Naive thymus-derived CD4-positive, alpha-beta T cell (primary cell): ENCODE measurements at regions not wholly inside any gene's neighbourhood (a gene's known extent, or its start where the extent isn't known, plus 50 kb on each side); places are given as distances from the start of the nearest gene placed in this dataset.

ENCODE experiments used
- ATAC-seq: fragments of 150-1000 bp; cut with Tn5 transposase; 2 replicates; pipeline ENCODE4 v1.10.0; 2021; ENCODE audit warnings: mild to moderate bottlenecking, moderate library complexity
- CTCF ChIA-PET: fragments of 350-600 bp; sonication (Branson Sonifier 250); formaldehyde crosslinking; loops from one replicate; lab custom pipeline; 2021; ENCODE audit warnings: antibody characterized with exemption; lab: Charles Lee
- POLR2A ChIA-PET: fragments of 350-600 bp; sonication (Branson Sonifier 250); formaldehyde crosslinking; loops from one replicate; lab custom pipeline; 2021; ENCODE audit warnings: antibody characterized with exemption, inconsistent platforms; lab: Charles Lee
- DNase-seq, 9 donors: peaks; one replicate each; pipeline versions ENCODE4 v3.0.0 to v3.0.0-alpha.2; 2020 to 2022; ENCODE audit warnings: mixed read lengths in 1 of 9
- H3K27ac ChIP-seq: one replicate; pipeline ENCODE4 v1.7.0; 2013; ENCODE audit warnings: mild to moderate bottlenecking, low read depth, low read length, moderate library complexity
- H3K27me3 ChIP-seq, 2 donors: one replicate each; pipeline ENCODE4 v1.7.0; 2013; ENCODE audit warnings: low read length in 2 of 2, mild to moderate bottlenecking in 2 of 2, moderate library complexity in 2 of 2; ENCODE audit not compliant: control insufficient read depth in 2 of 2, insufficient read depth in 2 of 2
- H3K36me3 ChIP-seq, 3 experiments: 1 replicate in 2 of 3; 2 replicates in 1 of 3; pipeline ENCODE4 v1.7.0; 2013; ENCODE audit warnings: low read length in 3 of 3, mild to moderate bottlenecking in 3 of 3, moderate library complexity in 1 of 3; ENCODE audit not compliant: insufficient read depth in 3 of 3, control insufficient read depth in 2 of 3
- H3K4me1 ChIP-seq, 2 donors: one replicate each; pipeline ENCODE4 v1.7.0; 2013; ENCODE audit warnings: low read length in 2 of 2, mild to moderate bottlenecking in 2 of 2, moderate library complexity in 1 of 2; ENCODE audit not compliant: control insufficient read depth in 2 of 2, insufficient read depth in 2 of 2
- H3K4me3 ChIP-seq: 2 replicates; pipeline ENCODE4 v1.7.0; 2013; ENCODE audit warnings: mild to moderate bottlenecking, low read length
- H3K9me3 ChIP-seq, 3 experiments: 1 replicate in 2 of 3; 2 replicates in 1 of 3; pipeline ENCODE4 v1.7.0; 2013; ENCODE audit warnings: low read length in 3 of 3; ENCODE audit not compliant: control insufficient read depth in 2 of 3
- H3K27ac Mint-ChIP-seq, 9 donors: one replicate each; pipeline ENCODE4 v1.8.0; 2020 to 2022; ENCODE audit warnings: mixed read lengths in 9 of 9, mild to moderate bottlenecking in 8 of 9, moderate library complexity in 5 of 9, inconsistent platforms in 2 of 9
- H3K27me3 Mint-ChIP-seq, 5 donors: one replicate each; pipeline ENCODE4 v1.8.0; 2021 to 2022; ENCODE audit warnings: mixed read lengths in 5 of 5, mild to moderate bottlenecking in 1 of 5
- H3K36me3 Mint-ChIP-seq, 5 donors: one replicate each; pipeline ENCODE4 v1.8.0; 2020 to 2022; ENCODE audit warnings: mixed read lengths in 5 of 5, mild to moderate bottlenecking in 3 of 5, inconsistent platforms in 1 of 5
- H3K4me1 Mint-ChIP-seq, 7 donors: one replicate each; pipeline ENCODE4 v1.8.0; 2020 to 2022; ENCODE audit warnings: mixed read lengths in 7 of 7, mild to moderate bottlenecking in 3 of 7, inconsistent platforms in 1 of 7
- H3K4me3 Mint-ChIP-seq, 10 donors: one replicate each; pipeline ENCODE4 v1.8.0; 2020 to 2022; ENCODE audit warnings: mild to moderate bottlenecking in 10 of 10, mixed read lengths in 10 of 10, moderate library complexity in 6 of 10, inconsistent platforms in 2 of 10
- H3K9me3 Mint-ChIP-seq, 11 donors: one replicate each; pipeline ENCODE4 v1.8.0; 2020 to 2022; ENCODE audit warnings: mixed read lengths in 11 of 11, mild to moderate bottlenecking in 4 of 11, inconsistent platforms in 1 of 11, moderate library complexity in 1 of 11
- intact Hi-C, 2 donors: fragments of 100-400 bp; cut with micrococcal nuclease; formaldehyde crosslinking; loops; one replicate each; pipeline ENCODE4 v1.15.1; 2023

- Histone ChIP-seq H3K27ac (no peak overlapping the region), H3K36me3 (no peaks in the 10 kb centered on the region), H3K4me1 (no peaks in the 10 kb centered on the region), H3K4me3 (no peak overlapping the region), H3K27me3 (no peaks in the 10 kb centered on the region), H3K9me3 (no peaks in the 10 kb centered on the region)
- no peak for DNase-seq
- Mint-ChIP-seq H3K27me3 (peaks cover 0 to 20% (median 8%) of the 10 kb centered on the region in 5 donors), H3K9me3 (no peaks in the 10 kb centered on the region), H3K4me1 (no peaks in the 10 kb centered on the region), H3K36me3 (no peaks in the 10 kb centered on the region), H3K27ac (no peak overlapping the region), H3K4me3 (no peak overlapping the region)
- ChIA-PET POLR2A (no interaction called here), CTCF (interaction anchor here (1.3 kb wide), 1 partner anchor 1047 kb away, joined by 3 read pairs; no protein-coding TSS in a partner anchor)
- intact Hi-C loops = loop anchor here in 1 of 2 donors (5.0 kb wide), 1 partner anchor 1377 kb away; no protein-coding TSS in a partner anchor
- no peak for ATAC-seq
Observed at GRCh38 chr16:73879621-73880020, 417.0 kb upstream of the PSMD7 start.

- intact Hi-C loops = loop anchor here in 1 of 2 donors (5.0 kb wide), 1 partner anchor 1376 kb away; no protein-coding TSS in a partner anchor
- H3K36me3 ChIP-seq = no peaks in the 10 kb centered on the region
- no peak overlapping the region for H3K27ac ChIP-seq
- no peak overlapping the region for H3K4me3 Mint-ChIP-seq
- H3K4me1 Mint-ChIP-seq = no peaks in the 10 kb centered on the region
- no peak overlapping the region for H3K27ac Mint-ChIP-seq
- H3K36me3 Mint-ChIP-seq = no peaks in the 10 kb centered on the region
- no peak overlapping the region for H3K4me3 ChIP-seq
- H3K27me3 ChIP-seq = no peaks in the 10 kb centered on the region
- no peaks in the 10 kb centered on the region for H3K9me3 Mint-ChIP-seq
- no peaks in the 10 kb centered on the region for H3K4me1 ChIP-seq
- DNase-seq (no peak), ATAC-seq (no peak)
- CTCF ChIA-PET = interaction anchor here (0.7 to 1.3 kb wide), 2 partner anchors 170 to 1046 kb away, joined by 3 read pairs; no protein-coding TSS in a partner anchor
- POLR2A ChIA-PET = no interaction called here
- H3K27me3 Mint-ChIP-seq = peaks cover 0 to 13% (median 7%) of the 10 kb centered on the region in 5 donors
- H3K9me3 ChIP-seq = no peaks in the 10 kb centered on the region
Observed at GRCh38 chr16:73878611-73879010, 418.0 kb upstream of the PSMD7 start.

GRCh38 chr16:73877150-73877549 is 419.5 kb upstream of the PSMD7 start:
- no peak overlapping the region for H3K4me3 Mint-ChIP-seq
- ATAC-seq (no peak), DNase-seq (no peak)
- no peaks in the 10 kb centered on the region for H3K36me3 Mint-ChIP-seq
- no peaks in the 10 kb centered on the region for H3K4me1 Mint-ChIP-seq
- Histone ChIP-seq H3K27ac (no peak overlapping the region), H3K36me3 (no peaks in the 10 kb centered on the region), H3K4me3 (no peak overlapping the region), H3K9me3 (no peaks in the 10 kb centered on the region), H3K27me3 (no peaks in the 10 kb centered on the region), H3K4me1 (no peaks in the 10 kb centered on the region)
- peaks cover 0 to 11% (median 6%) of the 10 kb centered on the region in 5 donors for H3K27me3 Mint-ChIP-seq
- H3K27ac Mint-ChIP-seq = no peak overlapping the region
- ChIA-PET POLR2A (no interaction called here), CTCF (no interaction called here)
- intact Hi-C loops = loop anchor here in 1 of 2 donors (5.0 kb wide), 1 partner anchor 1375 kb away; no protein-coding TSS in a partner anchor
- H3K9me3 Mint-ChIP-seq = no peaks in the 10 kb centered on the region

GRCh38 chr16:73875996-73876690 is 420.5 kb upstream of the PSMD7 start:
- no peaks in the 10 kb centered on the region for H3K4me1 ChIP-seq
- CTCF ChIA-PET = no interaction called here
- Mint-ChIP-seq H3K4me3 (no peak overlapping the region), H3K27ac (no peak overlapping the region), H3K36me3 (no peaks in the 10 kb centered on the region), H3K4me1 (no peaks in the 10 kb centered on the region), H3K9me3 (no peaks in the 10 kb centered on the region), H3K27me3 (peaks cover 0 to 11% (median 6%) of the 10 kb centered on the region in 5 donors)
- POLR2A ChIA-PET = no interaction called here
- DNase-seq = no peak
- intact Hi-C loops = loop anchor here in 1 of 2 donors (5.0 kb wide), 1 partner anchor 1374 kb away; no protein-coding TSS in a partner anchor
- H3K36me3 ChIP-seq = no peaks in the 10 kb centered on the region
- H3K27me3 ChIP-seq = no peaks in the 10 kb centered on the region
- no peak overlapping the region for H3K27ac ChIP-seq
- H3K9me3 ChIP-seq = no peaks in the 10 kb centered on the region
- H3K4me3 ChIP-seq = no peak overlapping the region
- no peak for ATAC-seq

- Histone ChIP-seq H3K9me3 (no peaks in the 10 kb centered on the region), H3K27ac (no peak overlapping the region), H3K36me3 (no peaks in the 10 kb centered on the region), H3K27me3 (no peaks in the 10 kb centered on the region), H3K4me3 (no peak overlapping the region), H3K4me1 (no peaks in the 10 kb centered on the region)
- POLR2A ChIA-PET = no interaction called here
- Mint-ChIP-seq H3K4me1 (no peaks in the 10 kb centered on the region), H3K27me3 (peaks cover 0 to 15% (median 6%) of the 10 kb centered on the region in 5 donors), H3K4me3 (no peak overlapping the region), H3K27ac (no peak overlapping the region), H3K9me3 (no peaks in the 10 kb centered on the region), H3K36me3 (no peaks in the 10 kb centered on the region)
- ATAC-seq (no peak), DNase-seq (no peak)
- intact Hi-C loops = no loop called here
- CTCF ChIA-PET = no interaction called here
Observed at GRCh38 chr16:73874324-73874723, 422.3 kb upstream of the PSMD7 start.

GRCh38 chr16:73873643-73874042 is 423.0 kb upstream of the PSMD7 start:
- Mint-ChIP-seq H3K4me3 (no peak overlapping the region), H3K27me3 (peaks cover 0 to 15% (median 7%) of the 10 kb centered on the region in 5 donors), H3K27ac (no peak overlapping the region), H3K4me1 (no peaks in the 10 kb centered on the region), H3K36me3 (no peaks in the 10 kb centered on the region), H3K9me3 (no peaks in the 10 kb centered on the region)
- CTCF ChIA-PET = no interaction called here
- Histone ChIP-seq H3K4me3 (no peak overlapping the region), H3K4me1 (no peaks in the 10 kb centered on the region), H3K9me3 (no peaks in the 10 kb centered on the region), H3K36me3 (no peaks in the 10 kb centered on the region), H3K27me3 (no peaks in the 10 kb centered on the region), H3K27ac (no peak overlapping the region)
- POLR2A ChIA-PET = no interaction called here
- ATAC-seq (no peak), DNase-seq (no peak)
- intact Hi-C loops = no loop called here

GRCh38 chr16:73872856-73873255 is 423.8 kb upstream of the PSMD7 start:
- no peak overlapping the region for H3K27ac Mint-ChIP-seq
- H3K4me1 ChIP-seq = no peaks in the 10 kb centered on the region
- no peak overlapping the region for H3K27ac ChIP-seq
- intact Hi-C loops = no loop called here
- H3K36me3 Mint-ChIP-seq = no peaks in the 10 kb centered on the region
- no peak for DNase-seq
- H3K27me3 Mint-ChIP-seq = peaks cover 0 to 16% (median 10%) of the 10 kb centered on the region in 5 donors
- no peak for ATAC-seq
- no peaks in the 10 kb centered on the region for H3K9me3 ChIP-seq
- H3K4me3 Mint-ChIP-seq = no peak overlapping the region
- no peaks in the 10 kb centered on the region for H3K4me1 Mint-ChIP-seq
- H3K4me3 ChIP-seq = no peak overlapping the region
- ChIA-PET POLR2A (no interaction called here), CTCF (no interaction called here)
- no peaks in the 10 kb centered on the region for H3K27me3 ChIP-seq
- H3K9me3 Mint-ChIP-seq = no peaks in the 10 kb centered on the region
- no peaks in the 10 kb centered on the region for H3K36me3 ChIP-seq
